ENCODE measurements at regions not wholly inside any gene's neighbourhood (a gene's known extent, or its start where the extent isn't known, plus 50 kb on each side); places are given as distances from the start of the nearest gene placed in this dataset.

DNA sequence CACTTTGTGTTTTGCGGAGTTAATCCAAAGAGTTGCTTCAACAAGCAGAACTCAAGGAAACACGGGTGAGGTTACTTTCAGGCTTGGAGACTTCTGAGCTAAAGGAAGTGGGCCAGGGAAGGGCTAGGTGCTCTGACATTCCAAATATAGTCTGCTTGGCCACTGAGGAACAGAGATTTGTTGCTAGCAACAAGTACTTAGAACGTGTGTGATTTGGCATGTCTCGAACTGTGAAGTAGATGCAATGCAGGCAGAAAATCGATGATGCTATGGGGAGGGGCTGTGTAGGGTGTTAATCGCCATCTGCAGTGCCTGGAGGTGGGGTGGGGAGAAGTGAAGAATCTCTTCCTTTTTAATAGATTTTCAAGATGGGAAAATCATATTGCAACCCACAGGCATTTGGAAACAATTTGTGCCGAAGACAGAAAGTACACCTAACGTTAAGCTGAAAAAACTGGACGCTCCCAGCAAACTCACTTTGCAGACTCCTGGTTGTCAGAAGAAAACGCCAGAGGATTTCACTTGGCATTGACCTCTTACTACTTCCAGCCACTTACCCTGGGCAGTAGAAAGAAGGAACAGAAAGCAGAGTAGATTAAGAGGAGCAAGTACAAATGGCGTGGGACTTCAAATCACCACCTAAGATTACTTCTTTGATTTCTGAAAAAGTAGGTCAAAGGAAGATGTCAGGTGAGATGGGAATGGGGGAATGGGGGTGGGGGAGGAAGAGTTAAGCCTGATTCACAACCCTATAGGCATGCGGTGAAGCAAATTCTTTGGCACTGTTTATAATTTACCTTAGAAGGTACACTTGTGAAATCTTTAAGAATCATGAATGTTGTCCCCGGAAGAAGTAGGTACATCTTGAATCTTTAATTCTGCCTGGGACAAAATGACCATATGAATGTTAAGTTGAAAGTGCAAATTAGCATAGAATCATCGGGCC, 314.1 kb downstream of the CD83 start:
- DNase-seq (ENCODE audit: low spot score) = no peak
- in situ Hi-C loops (cut with MboI; ENCODE audit: low pct_unique_long_range_greater_than_20kb, low sequenced_read_pairs, unreplicated experiment) = no loop called here
- TF ChIP-seq, protein P1, sequence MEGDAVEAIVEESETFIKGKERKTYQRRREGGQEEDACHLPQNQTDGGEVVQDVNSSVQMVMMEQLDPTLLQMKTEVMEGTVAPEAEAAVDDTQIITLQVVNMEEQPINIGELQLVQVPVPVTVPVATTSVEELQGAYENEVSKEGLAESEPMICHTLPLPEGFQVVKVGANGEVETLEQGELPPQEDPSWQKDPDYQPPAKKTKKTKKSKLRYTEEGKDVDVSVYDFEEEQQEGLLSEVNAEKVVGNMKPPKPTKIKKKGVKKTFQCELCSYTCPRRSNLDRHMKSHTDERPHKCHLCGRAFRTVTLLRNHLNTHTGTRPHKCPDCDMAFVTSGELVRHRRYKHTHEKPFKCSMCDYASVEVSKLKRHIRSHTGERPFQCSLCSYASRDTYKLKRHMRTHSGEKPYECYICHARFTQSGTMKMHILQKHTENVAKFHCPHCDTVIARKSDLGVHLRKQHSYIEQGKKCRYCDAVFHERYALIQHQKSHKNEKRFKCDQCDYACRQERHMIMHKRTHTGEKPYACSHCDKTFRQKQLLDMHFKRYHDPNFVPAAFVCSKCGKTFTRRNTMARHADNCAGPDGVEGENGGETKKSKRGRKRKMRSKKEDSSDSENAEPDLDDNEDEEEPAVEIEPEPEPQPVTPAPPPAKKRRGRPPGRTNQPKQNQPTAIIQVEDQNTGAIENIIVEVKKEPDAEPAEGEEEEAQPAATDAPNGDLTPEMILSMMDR (IDR thresholded peaks at IDR 0.05; ENCODE audit: extremely low read depth, insufficient read depth, missing control alignments) = no peak

DNA sequence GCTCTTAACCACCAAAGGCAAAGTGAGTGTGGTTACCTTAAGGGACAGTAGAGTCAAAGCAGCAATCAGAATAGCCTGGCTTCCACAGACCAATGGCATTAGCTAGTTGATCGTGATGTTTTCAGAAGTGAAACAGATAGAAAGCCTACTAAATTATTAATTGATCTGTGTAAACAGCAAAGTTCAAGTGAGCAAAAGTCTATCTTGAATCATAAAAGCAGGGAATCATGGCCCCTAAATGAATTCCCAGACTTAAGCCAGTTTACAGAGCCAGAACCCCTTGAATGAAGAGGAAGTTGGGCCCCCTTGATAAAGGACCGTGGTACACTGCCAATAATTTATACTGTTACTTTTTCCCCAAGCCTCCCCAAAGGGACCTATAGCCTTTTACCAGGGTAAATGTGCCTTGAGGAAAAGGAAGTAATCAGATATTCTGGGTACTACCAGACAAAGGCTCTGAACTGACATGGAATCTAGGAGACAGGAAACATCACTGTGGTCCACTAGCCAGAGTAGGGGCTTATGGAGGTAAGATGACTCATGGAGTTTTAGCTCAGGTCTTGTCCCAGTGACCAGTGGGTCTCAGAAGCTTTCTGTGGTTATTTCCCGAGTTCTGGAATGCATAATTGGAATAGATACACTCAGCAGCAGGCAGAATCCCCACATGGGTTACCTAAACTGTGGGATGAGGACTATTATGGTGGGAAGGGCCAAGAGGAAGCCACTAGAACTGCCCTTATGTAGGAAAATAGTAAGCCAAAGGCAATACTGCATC, 317.5 kb downstream of the CD83 start:
- TF ChIP-seq, protein P1 (IDR thresholded peaks at IDR 0.05; ENCODE audit: extremely low read depth, insufficient read depth, missing control alignments) = no peak
- no peak for DNase-seq (ENCODE audit: low spot score)
- in situ Hi-C loops (cut with MboI; ENCODE audit: low pct_unique_long_range_greater_than_20kb, low sequenced_read_pairs, unreplicated experiment) = no loop called here

DNA sequence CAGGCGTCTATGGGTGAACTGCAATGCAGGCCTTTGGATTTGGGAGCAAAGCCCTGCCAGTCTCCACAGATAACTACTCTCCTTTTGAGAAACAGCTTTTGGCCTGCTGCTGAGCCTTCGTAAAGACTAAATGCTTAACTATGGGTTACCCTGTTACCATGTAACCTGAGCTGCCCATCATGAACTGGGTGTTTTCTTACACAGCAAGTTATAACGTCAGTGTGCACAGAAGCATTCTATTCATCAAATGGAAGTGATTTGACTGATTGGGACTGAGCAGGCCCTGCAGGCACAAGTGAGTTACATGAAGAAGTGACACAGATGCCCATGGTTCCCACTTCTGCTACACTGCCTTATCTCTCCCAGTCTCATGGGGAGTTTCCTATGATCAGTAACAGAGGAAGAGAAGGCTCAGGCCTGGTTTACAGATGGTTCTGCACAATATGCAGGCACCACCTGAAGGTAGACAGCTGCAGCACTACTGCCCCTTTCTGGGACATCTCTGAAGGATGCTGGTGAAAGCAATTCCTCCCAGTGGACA, 319.1 kb downstream of the CD83 start:
- no peak for DNase-seq (ENCODE audit: low spot score)
- TF ChIP-seq, protein P1 (IDR thresholded peaks at IDR 0.05; ENCODE audit: extremely low read depth, insufficient read depth, missing control alignments) = no peak
- in situ Hi-C loops (cut with MboI; ENCODE audit: low pct_unique_long_range_greater_than_20kb, low sequenced_read_pairs, unreplicated experiment) = no loop called here

DNA sequence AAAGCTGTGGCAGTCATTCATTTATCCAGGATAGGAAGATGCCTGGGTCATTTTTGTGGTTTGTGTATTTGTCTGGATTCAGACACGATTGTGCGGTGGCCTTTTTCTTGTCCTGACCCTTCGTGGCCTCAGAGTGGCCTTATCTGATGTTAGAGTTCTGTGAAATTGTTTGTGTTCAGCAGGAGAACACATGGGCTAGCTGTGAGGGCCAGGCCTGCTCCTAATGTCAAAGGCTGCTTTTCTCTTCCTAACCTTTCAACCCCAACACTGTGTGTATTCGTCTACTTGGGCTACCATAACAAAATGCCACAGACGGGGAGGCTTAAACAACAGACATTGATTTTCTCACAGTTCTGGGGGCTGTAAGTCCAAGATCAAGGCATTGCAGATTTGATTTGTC, 321.8 kb downstream of the CD83 start:
- DNase-seq (ENCODE audit: low spot score) = no peak
- in situ Hi-C loops (cut with MboI; ENCODE audit: low pct_unique_long_range_greater_than_20kb, low sequenced_read_pairs, unreplicated experiment) = no loop called here
- TF ChIP-seq, protein P1 (IDR thresholded peaks at IDR 0.05; ENCODE audit: extremely low read depth, insufficient read depth, missing control alignments) = no peak

DNA sequence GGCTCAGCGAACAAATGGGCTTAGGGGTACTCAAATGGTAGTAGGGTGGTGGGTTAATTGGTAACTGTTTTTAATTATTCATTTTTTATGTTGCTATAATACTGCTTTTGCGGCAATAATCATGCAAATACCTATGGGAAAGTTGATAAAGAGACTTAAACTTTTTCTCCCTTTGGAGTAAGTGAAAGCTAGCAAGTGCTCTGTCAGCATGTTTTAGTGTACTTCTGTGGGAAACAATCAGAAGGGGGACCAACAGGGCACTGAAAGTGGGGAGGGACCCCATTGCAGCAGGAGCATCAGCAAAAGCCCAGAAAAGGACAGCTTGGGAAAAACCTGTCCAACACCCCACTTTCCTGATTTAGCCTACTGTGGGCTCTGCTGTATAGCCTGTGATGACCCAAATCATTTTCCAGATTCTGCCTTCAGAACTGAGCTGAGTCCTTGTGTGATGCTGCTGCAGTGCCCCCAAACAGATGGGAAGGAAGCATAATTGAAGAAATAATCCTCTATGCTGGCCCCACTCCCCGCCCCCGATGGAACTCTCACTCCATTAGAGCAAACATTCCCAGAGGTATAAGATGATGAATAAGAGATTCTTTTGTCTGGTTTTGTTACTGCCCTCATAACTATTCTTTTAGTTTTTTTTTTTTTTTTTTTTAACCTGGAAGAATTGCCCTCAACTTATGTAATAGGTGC, 322.8 kb downstream of the CD83 start:
- in situ Hi-C loops (cut with MboI; ENCODE audit: low pct_unique_long_range_greater_than_20kb, low sequenced_read_pairs, unreplicated experiment) = no loop called here
- no peak for DNase-seq (ENCODE audit: low spot score)
- TF ChIP-seq, protein P1 (IDR thresholded peaks at IDR 0.05; ENCODE audit: extremely low read depth, insufficient read depth, missing control alignments) = no peak

Measured in GM13977 (cell line).